A673 (cell line): ENCODE measurements at regions not wholly inside any gene's neighbourhood (a gene's known extent, or its start where the extent isn't known, plus 50 kb on each side); places are given as distances from the start of the nearest gene placed in this dataset.

Experiments
- BruUV-seq: library from RNA; stranded (reverse); fragments of 400-500 nt; replicated peaks from 2 replicates; lab custom pipeline; 2021; lab: Mats Ljungman, UMichigan
- CTCF ChIA-PET: fragments of 300-600 bp; sonication (Branson Sonifier 250); formaldehyde crosslinking; loops from one replicate; lab custom pipeline; 2022; ENCODE audit warnings: antibody characterized with exemption; lab: Charles Lee
- POLR2A ChIA-PET: fragments of 300-600 bp; sonication (Branson Sonifier 250); formaldehyde crosslinking; loops from one replicate; lab custom pipeline; 2022; ENCODE audit warnings: antibody characterized with exemption; ENCODE audit not compliant: low non-redundant PET; lab: Charles Lee
- DNase-seq: peaks from one replicate; pipeline ENCODE4 v3.0.0-alpha.2; 2015; ENCODE audit warnings: low spot score
- H3K27ac ChIP-seq: fragments of 200-600 bp; sonication (generic); 2 replicates; pipeline ENCODE4 v1.5.1; 2016; ENCODE audit warnings: mixed run types, low read depth, mild to moderate bottlenecking, mixed read lengths, antibody characterized with exemption, low read length; ENCODE audit not compliant: poor library complexity, severe bottlenecking
- H3K27me3 ChIP-seq: fragments of 200-600 bp; sonication (generic); replicated peaks from 2 replicates; pipeline ENCODE4 v1.6.1; 2017; ENCODE audit warnings: mixed run types, low read depth, mild to moderate bottlenecking, mixed read lengths, antibody characterized with exemption, low read length; ENCODE audit not compliant: insufficient read depth, poor library complexity
- H3K36me3 ChIP-seq: fragments of 200-600 bp; sonication (generic); 2 replicates; pipeline ENCODE4 v1.6.1; 2016; ENCODE audit warnings: mixed run types, mild to moderate bottlenecking, mixed read lengths, antibody characterized with exemption, low read length; ENCODE audit not compliant: insufficient read depth, poor library complexity, severe bottlenecking
- H3K4me1 ChIP-seq: fragments of 200-600 bp; sonication (generic); 2 replicates; pipeline ENCODE4 v1.6.1; 2017; ENCODE audit warnings: mixed run types, mild to moderate bottlenecking, mixed read lengths, antibody characterized with exemption, low read length; ENCODE audit not compliant: insufficient read depth, poor library complexity, severe bottlenecking
- H3K4me3 ChIP-seq: fragments of 200-600 bp; sonication (generic); 2 replicates; pipeline ENCODE4 v1.5.1; 2016; ENCODE audit warnings: low read depth, mixed run types, mild to moderate bottlenecking, mixed read lengths, low read length; ENCODE audit not compliant: poor library complexity, severe bottlenecking
- H3K9me3 ChIP-seq: fragments of 200-600 bp; sonication (generic); 2 replicates; pipeline ENCODE4 v1.6.1; 2016; ENCODE audit warnings: mixed run types, low read depth, mild to moderate bottlenecking, mixed read lengths, antibody characterized with exemption, low read length; ENCODE audit not compliant: poor library complexity, severe bottlenecking
- CTCF ChIP-seq: fragments of 300-800, 200-600 bp; sonication (generic); conservative IDR thresholded peaks from 2 replicates; pipeline ENCODE4 v1.5.1; 2017; ENCODE audit warnings: low read depth, mild to moderate bottlenecking, antibody characterized with exemption, low read length, moderate library complexity, mixed read lengths
- EZH2 ChIP-seq: fragments of 200-600 bp; sonication (generic); IDR thresholded peaks from 2 replicates; pipeline ENCODE4 v1.6.1; 2017; ENCODE audit warnings: borderline replicate concordance, low read depth, mild to moderate bottlenecking, mixed read lengths, antibody characterized with exemption, low read length; ENCODE audit not compliant: poor library complexity, severe bottlenecking
- intact Hi-C: fragments of 100-400 bp; cut with micrococcal nuclease; formaldehyde crosslinking; loops from one replicate; pipeline ENCODE4 v1.10.0; 2022; ENCODE audit not compliant: unreplicated experiment

- POLR2A ChIA-PET = no interaction called here
- no TSS peak for BruUV-seq
- intact Hi-C loops = no loop called here
Observed at GRCh38 chr4:184309241-184310170, 91.8 kb upstream of the ENPP6 start.

GRCh38 chr4:184306949-184307348 is 89.3 kb upstream of the ENPP6 start:
- no peaks in the 10 kb centered on the region for H3K4me1 ChIP-seq
- ChIA-PET CTCF (no interaction called here), POLR2A (no interaction called here)
- no peak overlapping the region for H3K4me3 ChIP-seq
- H3K27ac ChIP-seq = no peak overlapping the region
- TF ChIP-seq CTCF (no peak), EZH2 (no peak)
- no peaks in the 10 kb centered on the region for H3K27me3 ChIP-seq
- H3K9me3 ChIP-seq = no peaks in the 10 kb centered on the region
- no peaks in the 10 kb centered on the region for H3K36me3 ChIP-seq
- no peak for DNase-seq
- BruUV-seq = no TSS peak
- intact Hi-C loops = no loop called here

More at GRCh38 chr4:184309241-184310170, 91.8 kb upstream of the ENPP6 start:
- H3K27me3 ChIP-seq = no peaks in the 10 kb centered on the region
- H3K4me1 ChIP-seq = no peaks in the 10 kb centered on the region
- H3K36me3 ChIP-seq = no peaks in the 10 kb centered on the region
- no peak for DNase-seq
- H3K27ac ChIP-seq = no peak overlapping the region
- H3K9me3 ChIP-seq = no peaks in the 10 kb centered on the region
- TF ChIP-seq CTCF = no peak
- TF ChIP-seq EZH2 = no peak
- CTCF ChIA-PET = no interaction called here
- H3K4me3 ChIP-seq = no peak overlapping the region

GRCh38 chr4:184306470-184306869 is 88.8 kb upstream of the ENPP6 start:
- no peaks in the 10 kb centered on the region for H3K36me3 ChIP-seq
- no peak for DNase-seq
- no peaks in the 10 kb centered on the region for H3K27me3 ChIP-seq
- ChIA-PET CTCF (no interaction called here), POLR2A (no interaction called here)
- no peaks in the 10 kb centered on the region for H3K4me1 ChIP-seq
- no peaks in the 10 kb centered on the region for H3K9me3 ChIP-seq
- no peak overlapping the region for H3K4me3 ChIP-seq
- no TSS peak for BruUV-seq
- H3K27ac ChIP-seq = no peak overlapping the region
- TF ChIP-seq EZH2 (no peak), CTCF (no peak)
- intact Hi-C loops = no loop called here
